NK-92 treated with Interleukin-12 subunit alpha and Interleukin-12 subunit beta, amount 100 ng/mL, for 24 hours (cell line): ENCODE measurements at regions not wholly inside any gene's neighbourhood (a gene's known extent, or its start where the extent isn't known, plus 50 kb on each side); places are given as distances from the start of the nearest gene placed in this dataset.
"Not testable (repeated sequence)": the region's sequence is repeated elsewhere in the genome, so short reads cannot be mapped to it uniquely, and the experiment has no call there.

Experiments
- DNase-seq: peaks from one replicate; lab custom pipeline; 2025; lab: John Stamatoyannopoulos, UW

DNA sequence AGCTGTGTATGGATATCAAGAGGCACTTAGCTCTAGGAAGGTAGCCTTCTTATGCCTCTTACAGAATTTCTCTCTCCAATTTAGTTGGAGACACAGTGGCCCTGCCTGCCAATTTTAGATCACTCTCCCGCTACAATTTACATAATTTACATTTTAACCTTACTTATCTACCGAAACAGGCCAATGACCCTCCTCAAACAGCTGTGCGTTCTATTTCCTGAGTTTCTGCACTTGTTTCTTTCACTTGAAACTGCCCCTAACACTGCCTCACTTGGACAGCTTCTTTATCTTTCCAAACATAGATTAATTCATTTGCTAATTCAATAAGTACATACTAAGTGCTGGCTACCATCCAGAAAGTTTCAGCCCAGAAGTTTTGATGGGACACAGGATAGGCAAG lies 52.9 kb upstream of the HDDC2 start:
- DNase-seq: no peak

DNA sequence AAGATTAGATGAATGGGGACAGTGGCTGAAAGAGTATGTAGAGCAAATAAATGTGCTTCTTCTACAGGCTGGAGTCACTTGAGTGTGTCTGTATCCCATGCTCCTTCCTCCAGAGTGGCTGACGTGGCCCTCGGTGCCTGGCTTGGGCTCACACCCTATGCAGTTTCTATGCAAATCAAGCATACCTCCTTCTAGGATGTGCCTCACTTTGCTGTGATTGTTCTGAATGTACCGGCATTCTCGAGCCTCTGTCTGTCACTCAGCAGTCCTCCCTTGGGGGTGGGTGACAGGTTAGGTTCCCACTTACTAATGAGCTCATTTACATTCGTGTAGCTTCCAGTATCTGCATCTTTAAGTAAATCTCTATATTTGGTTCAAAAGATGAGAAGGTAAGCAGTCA lies 55.1 kb upstream of the HDDC2 start:
- DNase-seq: no peak

DNA sequence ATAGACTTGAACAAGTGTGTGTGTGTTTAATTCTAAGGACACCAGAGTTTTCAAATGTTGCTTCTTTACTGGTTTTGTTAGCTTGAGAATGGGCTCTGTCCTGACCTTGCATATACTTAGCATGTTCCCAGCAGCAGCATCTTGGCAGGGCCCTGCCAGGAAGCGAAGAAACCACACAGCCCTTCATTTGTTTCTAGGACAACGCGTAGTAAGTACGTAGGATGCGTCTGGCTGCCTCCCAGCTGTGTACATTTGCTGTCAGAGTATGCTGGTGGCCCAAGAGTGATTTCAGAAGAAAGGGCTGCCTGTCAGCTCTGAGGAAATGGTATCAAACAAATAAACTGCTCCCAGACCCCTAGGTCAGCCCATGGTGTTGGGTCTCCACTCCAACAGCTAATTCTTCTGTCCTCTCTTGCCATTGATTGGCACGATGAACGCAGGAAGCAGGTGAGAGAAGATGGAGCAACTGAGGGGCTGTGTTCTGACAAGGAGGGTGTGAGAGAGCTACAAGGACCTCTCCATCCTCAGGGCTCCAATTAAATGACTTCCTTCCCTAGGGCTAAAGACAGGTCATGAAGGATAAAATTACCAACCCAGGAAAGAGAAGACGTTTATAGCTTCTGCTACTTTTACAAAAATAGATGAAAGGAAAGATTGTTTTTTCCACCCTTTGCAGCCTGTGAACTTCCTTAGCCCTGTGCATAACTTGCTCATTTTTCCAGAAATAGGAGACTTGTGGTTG lies 55.9 kb upstream of the HDDC2 start:
- DNase-seq: no peak

DNA sequence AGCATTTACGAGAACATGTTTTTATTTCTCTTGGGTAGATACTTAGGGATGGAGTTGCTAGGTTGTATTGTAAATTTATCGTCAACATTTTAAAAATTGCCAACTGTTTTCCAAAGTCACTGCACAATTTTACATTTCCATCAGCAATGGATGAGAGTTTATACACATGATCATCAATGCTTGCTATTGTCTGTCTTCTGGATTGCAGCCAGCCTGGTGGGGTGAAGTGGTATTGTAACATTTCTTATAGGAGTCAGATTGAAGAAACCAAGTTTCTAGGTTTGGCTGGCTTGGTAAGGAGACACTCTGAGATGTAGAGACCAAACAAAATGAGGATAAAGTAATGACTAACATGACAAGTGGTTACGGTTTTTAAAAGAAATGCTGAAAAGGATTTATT lies 57.1 kb upstream of the HDDC2 start:
- DNase-seq: no peak

DNA sequence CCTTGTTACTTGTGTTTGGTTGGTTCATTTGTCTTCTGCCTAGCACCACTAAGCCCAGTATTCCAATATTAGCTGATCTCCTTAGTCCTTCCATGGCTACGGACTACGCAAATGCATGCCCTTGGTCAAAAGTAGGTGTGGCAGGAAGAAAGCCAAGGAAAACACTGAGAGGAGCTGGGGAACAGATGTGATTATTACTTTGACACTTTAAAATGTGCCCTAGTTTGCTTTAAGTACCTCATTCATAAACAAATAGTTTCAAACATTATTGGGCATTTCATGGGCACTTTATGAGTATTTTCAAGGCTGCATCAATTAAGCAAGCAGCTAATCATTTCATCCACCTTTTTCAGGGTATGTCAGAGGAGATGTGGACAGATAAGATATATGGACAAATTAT lies 60.1 kb upstream of the HDDC2 start:
- no peak for DNase-seq

DNA sequence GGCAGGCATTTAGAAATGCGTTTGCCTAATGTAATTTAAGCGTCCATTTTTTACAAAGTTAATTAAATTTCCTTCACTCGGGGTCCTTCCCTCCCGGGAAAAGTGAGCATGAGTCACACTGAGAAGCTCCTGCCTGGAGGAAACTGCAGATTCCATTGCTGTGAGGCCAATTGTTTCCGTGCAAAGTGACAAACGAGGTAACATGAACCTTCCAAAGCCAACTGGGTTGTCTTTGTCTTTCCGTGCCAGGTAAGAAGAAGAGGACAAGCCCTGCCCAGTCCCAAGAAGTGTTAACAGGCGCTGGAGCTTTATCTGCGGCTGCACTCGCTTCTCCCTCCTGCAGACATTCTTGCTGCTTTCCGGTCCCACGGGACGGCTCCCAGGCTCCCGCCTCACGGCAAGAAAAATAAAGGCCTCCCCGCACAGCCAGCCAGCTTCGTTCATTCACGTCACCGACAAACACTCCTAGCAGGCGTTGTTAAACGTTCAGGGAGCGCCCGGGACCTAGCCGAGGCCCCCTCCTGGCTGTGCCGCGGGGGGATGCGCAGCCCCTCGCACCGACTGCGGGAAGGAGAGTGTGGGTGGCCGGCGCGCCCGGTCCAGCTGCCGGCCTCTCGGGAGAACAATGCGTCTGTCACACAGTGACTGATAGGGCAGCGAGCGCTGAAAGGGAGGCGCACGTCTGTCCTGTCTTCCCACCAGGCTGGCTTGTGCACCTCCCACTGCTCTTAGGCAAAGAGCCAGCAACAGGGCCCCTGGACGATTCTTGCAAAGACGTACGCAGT lies 61.5 kb upstream of the HDDC2 start:
- DNase-seq: no peak

DNA sequence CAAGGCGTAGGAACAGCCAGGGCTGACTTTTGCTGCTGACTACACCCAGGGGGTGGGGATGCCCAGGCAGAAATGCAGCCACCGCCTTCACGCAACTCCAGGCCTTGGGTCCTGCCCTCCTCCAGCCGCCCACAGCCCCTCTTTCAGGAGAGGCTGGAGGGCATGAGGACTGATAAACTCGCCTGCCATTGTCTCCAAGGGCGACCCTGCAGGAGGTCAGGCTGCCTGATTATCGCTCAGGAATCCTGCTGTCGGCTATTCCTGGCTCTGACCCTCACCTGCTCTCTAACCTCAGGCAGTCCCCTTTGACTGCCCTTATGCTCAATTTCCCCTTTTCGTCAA lies 62.0 kb upstream of the HDDC2 start:
- no peak for DNase-seq

DNA sequence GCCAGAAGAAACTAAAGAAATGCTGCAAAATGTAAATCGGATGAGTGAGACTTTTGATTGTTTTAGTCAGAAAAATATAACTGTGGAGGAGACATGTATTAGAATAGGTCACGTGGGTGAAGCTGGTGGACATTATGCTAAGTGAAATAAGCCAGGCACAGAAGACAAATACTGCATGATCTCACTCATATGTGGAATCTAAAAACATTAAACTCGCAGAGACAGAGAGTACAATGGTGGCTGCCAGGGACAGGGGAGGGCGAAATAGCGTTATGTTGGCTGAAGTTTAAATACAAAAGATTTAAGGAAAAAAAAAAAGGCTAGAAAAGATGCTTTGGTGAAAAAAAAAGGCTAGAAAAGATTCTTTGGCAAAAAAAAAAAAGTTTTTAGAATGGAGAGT lies 63.5 kb upstream of the HDDC2 start:
- DNase-seq: no peak

DNA sequence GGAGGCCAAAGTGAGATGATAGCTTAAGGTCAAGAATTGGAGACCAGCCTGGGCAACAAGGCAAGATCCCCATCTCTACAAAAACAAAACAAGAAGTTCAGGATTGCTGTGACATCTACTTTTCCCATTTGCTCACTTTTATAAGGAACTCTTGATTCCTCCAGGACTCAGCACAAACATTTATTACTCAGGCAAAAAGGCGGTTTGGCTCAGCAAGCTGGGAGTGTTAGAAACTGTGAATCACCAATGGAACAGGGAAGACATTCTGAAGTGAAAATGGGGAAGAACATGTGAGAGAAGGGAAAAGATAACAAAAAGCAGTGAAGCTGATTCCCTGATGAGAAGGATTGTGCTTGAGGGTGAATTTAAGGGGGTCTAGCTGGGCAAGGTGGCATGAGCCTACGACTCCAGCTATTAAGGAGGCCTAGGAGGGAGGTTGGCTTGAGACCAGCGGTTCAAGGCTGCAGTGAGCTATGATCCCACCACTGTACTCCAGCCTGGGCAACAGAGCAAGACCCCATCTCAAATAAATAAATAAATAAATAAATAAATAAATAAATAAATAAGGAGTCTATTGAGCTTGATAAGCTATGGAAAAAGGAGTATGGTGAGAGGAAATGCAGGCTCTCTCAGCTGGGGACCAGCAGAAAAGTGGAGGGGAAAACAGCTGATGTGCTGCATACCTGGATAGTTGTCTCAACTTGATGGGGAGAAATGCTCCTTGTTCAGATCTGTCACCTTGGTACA lies 65.4 kb upstream of the HDDC2 start:
- no peak for DNase-seq

DNA sequence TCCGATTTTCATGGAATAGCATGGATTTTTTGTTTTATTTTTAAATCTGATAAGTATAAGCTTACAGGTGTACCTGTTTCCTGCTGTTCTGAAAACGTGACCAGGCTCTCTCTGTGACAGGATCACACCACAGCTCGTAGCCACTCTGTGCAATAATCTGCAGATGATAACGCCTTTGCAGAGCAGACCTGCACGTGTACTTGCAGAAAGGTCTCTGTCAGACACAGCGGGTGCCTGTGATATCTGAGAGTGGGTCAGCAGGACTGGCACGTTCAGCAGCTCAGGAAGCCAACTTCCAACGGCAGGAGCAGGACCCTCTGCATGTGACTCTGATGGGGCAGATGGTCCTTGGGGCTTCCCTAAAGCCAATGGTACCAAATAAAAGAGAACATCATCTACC lies 68.6 kb upstream of the HDDC2 start:
- no peak for DNase-seq

DNA sequence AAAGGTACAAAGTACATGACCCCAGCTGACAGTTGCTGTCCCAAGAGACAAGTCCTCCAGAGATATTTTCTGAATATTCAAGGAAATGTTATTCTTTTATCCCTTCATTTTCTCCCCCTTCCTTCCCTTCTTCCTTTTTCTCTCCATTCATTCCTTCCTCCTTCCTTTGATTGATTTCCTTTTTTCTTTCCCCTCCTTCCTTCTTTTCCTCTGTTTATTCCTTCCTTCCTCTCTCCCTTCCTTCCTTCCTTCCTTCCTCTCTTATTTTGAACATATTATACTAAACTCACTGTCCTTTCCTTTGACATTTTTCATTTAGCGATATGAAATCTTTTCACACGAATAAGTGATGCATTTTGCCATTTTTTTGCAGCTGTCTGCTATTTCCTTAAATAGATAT lies 73.2 kb upstream of the HDDC2 start:
- DNase-seq: no peak

DNA sequence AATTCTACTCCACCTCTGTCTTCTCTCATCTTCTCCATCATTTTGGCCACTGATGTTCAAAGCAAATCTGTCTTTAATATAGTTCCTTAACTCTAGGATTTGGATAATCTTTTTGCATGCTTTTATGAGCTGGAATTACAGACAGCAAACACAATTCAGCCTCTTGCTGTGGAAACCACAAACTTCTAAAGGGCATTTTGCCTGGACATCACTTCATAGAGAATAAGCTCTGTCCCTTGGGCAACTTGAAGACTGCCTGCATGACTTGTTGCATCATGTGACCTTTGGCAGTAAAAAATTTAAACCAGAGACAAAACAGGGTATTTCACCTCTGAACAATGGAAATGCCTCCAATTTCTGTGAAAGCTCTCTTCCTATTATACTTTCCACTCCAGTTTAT lies 74.1 kb upstream of the HDDC2 start:
- DNase-seq: no peak

DNA sequence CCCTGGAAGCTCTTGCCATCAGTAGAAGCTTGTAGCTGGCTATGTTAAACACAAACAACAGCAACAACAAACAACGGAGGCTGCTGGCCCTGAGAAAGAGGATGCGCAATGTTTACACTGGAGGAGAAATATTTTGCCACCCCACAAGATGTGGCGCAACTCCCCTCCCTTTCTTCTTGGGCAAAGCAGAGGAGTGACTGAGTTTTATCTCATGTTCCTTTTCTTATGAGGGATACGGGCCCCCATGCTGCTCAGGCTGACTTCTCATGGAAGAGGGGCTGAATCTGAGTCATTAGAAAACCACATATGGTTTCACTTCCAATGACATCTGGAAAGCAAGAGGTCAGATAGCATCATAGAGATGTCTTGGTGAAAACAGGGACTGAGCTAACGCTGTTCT lies 75.9 kb upstream of the HDDC2 start:
- no peak for DNase-seq

DNA sequence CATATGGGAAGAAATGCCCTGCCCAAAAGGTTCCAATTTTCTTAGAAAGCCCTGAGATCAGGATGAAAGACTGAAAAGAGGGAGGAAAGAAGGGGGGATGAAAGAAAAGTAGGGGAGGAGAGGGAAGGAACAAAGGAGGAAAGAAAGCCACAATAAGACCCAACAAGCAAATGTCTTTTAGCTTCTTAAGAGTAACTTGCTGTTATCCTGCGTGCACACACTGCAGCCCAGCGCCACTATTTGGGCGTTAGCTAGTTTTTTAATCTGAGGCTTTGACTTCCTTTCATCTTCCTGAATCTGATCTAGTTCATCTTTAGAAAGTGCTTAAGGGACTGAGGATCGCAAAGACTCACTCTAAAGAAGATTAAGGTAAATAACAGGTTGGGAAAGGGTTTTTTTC lies 77.4 kb upstream of the HDDC2 start:
- DNase-seq: no peak

DNA sequence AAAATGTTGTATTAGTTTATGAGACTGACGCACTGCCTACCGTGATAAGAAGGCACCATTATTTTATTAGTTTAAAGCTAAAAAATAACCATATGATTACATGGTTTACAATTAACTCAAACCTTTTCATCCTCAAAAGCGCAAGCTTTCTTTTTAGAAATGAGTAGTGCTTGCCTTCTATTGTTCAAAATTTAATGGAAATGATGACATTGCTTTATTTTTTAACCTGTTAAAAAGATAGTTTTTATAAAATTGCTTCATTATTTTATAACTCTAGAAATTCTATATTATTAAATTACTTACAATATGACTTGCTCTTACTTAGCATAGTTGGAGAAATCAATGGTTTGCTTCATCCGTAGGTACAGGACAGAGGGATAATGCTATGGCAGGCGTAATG lies 78.7 kb upstream of the HDDC2 start:
- DNase-seq: no peak

DNA sequence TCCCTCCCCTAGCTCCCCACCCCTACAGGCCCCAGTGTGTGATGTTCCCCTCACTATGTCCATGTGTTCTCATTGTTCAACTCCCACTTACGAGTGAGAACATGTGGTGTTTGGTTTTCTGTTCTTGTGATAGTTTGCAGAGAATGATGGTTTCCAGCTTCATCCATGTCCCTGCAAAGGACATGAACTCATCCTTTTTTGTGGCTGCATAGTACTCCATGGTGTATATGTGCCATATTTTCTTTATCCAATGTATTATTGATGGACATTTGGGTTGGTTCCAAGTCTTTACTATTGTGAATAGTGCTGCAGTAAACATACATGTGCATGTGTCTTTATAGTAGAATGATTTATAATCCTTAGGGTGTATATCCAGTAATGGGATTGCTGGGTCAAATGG lies 84.6 kb upstream of the HDDC2 start:
- not testable (repeated sequence) for DNase-seq

DNA sequence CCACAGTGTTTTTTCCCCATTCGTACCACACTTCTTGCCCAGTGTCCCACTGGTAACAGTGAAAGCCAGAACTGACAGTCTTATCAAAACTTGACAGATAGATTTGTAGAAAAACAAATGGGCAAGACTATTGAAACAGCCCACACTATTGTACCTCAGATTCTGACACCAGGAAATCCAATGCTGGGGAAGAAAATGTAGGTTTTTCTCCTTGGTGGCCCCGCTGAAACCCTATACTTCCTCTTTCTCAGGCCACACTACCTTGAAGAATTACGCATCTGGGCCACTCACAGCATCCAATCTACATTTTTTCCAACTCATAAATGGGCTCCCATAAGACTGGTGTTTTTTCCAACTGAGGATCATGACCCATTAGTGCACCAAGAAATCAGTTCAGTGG lies 90.9 kb upstream of the HDDC2 start:
- DNase-seq: no peak

DNA sequence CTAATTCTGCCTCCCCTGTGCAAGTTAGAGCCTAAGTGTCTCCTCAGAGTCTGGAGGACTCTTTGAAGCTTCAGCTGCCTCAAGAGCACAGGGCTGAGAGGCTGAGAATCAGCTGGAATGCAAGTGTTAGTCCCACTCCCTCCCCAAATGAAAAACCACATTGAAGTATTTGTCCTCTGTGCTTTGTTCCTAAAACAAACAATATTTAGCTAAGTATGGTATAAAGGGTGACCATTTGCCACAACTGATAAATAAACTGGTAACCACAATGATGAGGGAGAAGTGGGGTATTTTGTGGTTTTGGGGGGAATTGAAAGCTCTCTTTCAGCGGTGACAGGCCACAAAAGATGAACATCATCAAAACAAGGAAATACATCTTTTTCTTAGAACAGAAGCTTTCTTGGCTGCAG lies 91.7 kb upstream of the HDDC2 start:
- DNase-seq: no peak

DNA sequence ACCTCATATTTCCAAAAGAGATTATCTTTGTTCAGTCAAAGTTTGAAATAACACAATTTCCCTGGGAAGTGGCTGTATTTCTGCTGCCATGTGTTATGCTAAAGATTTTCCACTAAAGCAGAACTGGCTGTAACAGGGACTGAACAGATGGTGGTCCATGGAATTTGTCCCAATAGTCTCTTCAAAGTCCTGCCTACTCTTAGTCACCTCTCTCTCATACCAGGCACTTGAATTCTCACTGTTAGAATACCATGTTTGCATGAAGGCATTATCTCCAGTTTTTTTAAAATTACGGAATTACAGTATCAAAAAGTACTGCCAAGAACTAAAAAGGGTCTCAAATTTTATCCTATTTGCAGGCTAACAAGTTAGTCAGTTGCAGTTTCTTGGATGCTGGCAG lies 105.0 kb upstream of the HDDC2 start:
- no peak for DNase-seq

DNA sequence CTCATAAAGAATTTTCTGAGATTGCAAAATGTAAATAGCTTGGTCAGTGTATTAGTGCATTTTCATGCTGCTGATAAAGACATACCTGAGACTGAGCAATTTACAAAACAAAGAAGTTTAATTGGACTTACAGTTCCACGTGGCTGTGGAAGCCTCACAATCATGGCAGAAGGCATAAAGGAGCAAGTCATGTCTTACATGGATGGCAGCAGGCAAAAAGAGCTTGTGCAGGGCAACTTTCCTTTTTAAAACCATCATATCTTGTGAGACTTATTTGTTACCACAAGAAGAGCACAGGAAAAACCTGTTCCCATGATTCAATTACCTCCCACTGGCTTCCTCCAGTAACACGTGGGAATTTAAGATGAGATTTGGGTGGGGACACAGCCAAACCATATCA lies 112.7 kb upstream of the HDDC2 start:
- DNase-seq: no peak

DNA sequence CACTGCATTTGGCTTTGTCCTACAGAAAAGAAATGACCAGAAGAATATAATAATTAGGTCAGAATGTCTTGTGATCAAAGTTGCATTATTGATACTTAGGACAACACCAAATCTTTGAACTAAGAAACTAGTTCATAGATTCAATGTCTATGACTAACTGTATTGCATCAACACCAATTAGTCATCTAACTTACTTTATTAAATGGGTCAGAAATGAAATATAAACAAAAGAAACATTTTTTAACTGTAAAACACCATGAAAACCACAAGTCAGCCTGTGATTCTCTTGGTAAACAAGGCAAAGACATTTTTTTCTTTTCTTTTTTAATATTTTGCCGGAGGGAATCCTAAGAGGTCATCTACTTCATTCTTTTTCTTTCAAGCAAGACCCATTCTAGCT lies 114.1 kb upstream of the HDDC2 start:
- DNase-seq: no peak

DNA sequence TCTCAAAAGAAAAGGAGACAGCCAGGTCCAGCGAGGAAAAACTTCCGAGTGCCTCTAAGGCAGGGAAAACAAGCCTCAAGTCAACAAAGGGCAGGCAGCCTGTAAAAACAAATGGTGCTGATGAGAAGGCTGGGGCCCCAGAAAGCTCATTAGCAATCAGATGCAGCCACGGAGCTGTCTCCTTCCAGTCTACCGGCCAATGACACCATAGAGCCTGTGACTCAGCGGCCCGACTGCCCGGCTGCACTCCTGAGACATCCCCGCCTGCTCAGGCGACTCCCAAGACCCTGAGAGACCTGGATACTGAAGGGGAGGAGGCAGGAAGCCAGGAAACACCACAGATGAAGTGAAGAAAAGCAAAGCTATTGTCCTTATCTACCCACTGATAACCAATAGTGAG lies 120.1 kb upstream of the HDDC2 start:
- DNase-seq: no peak

DNA sequence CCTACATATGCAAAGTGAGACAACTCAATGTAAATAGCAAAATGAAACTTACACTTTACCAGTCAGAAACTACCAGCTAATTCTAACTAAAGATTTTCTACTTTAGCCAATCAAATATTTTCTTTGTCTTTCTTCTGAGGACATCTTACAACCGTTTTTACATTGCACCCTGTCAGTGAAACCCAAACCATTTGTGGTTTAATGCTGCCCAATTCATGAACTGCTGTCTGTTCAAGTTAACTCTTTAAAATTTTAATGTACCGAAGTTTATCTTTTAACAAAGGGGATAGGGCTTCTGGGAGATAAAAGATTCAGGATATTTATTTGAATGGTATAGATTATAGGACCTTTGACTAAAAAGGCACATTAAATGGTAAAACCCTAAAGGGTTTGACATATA lies 121.3 kb upstream of the HDDC2 start:
- DNase-seq: no peak
